GM11168 (cell line): ENCODE measurements at regions not wholly inside any gene's neighbourhood (a gene's known extent, or its start where the extent isn't known, plus 50 kb on each side); places are given as distances from the start of the nearest gene placed in this dataset.

Experiments used
- in situ Hi-C: fragments of 300-500 bp; cut with MboI; formaldehyde crosslinking; loops from one replicate; pipeline ENCODE4 v1.12.0; 2022; ENCODE audit warnings: low sequenced_read_pairs; ENCODE audit not compliant: unreplicated experiment

DNA sequence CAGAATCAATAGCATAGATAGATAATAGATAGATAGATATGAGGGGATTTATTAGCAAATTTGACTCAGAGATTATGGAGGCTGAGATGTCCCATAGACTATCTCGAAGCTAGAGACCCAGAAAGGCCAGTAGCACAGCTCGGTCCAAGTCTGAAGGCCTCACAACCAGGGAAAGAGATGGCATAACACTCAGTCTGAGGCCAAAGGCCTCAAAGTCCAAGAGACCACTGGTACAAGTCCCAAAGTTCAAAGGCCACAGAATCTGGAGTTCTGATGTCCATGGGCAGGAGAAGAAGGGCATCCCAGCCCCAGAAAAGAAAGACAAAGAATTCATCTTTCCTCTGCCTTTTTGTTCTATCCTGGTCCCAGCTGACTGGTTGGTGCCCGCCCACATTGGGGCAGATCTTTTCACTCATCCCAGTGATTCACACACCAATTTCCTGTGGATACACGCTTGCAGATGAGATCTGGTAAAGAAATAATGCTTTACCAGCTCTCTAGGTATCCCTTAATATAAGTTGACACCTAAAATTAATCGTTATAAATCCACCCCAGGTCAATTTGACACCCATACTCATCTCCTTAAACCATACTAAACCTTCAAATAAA lies 127.8 kb upstream of the FBN2 start:
- in situ Hi-C loops: no loop called here

DNA sequence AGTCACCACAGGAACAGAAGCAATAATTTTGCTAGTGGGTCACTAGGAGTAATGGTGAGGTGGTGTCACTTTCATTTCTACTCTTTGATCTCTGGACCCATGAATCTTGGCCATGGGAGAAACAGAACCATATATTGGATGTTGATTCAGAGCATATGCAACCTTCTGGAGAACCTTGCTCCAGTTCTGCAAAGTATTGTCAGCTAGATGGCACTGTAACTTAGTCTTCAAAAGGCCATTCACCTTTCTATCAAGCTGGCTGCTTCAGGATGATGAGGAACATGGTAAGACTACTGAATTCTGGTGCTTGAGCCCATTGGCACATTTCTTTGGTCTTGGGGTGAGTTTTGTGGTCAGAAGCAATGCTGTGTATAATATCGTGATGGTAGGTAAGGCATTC lies 129.1 kb upstream of the FBN2 start:
- in situ Hi-C loops: no loop called here

GRCh38 chr5:128667751-128668150 lies 129.7 kb upstream of the FBN2 start:
- in situ Hi-C loops: no loop called here

GRCh38 chr5:128668921-128669320 lies 130.9 kb upstream of the FBN2 start:
- in situ Hi-C loops: no loop called here

GRCh38 chr5:128669803-128670202 lies 131.8 kb upstream of the FBN2 start:
- in situ Hi-C loops: no loop called here

GRCh38 chr5:128671943-128672342 lies 133.9 kb upstream of the FBN2 start:
- in situ Hi-C loops: no loop called here

GRCh38 chr5:128673000-128673399 lies 135.0 kb upstream of the FBN2 start:
- in situ Hi-C loops: no loop called here

DNA sequence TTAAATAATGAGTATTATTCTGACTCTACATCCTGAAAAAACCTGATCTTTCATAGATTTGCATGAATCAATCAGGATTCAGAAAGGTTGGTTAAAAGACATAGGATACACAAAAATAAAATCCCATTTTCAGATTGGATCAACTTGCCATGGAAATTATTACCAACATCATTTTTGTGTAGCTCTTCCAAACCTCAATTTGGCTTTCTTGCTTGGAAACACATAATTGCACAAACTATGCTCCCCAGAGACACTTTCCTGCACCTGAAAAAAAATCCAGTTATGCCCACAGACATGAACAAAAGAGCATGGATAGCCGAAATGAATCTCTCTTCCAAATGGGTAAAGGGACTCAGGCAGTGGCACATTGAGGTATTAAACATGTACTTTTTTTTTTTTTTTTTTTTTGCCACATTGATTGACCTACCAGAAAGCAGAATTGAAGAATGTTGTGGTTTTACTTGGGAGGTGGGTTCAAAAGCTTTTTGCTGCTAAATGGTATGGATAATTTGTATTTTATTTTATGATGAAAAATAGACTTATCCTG lies 135.4 kb upstream of the FBN2 start:
- in situ Hi-C loops: no loop called here

- in situ Hi-C loops: no loop called here
These were observed 135.9 kb upstream of the FBN2 start for GRCh38 chr5:128673970-128674369.

- in situ Hi-C loops: no loop called here
These were observed 136.9 kb upstream of the FBN2 start for GRCh38 chr5:128674837-128675446.

DNA sequence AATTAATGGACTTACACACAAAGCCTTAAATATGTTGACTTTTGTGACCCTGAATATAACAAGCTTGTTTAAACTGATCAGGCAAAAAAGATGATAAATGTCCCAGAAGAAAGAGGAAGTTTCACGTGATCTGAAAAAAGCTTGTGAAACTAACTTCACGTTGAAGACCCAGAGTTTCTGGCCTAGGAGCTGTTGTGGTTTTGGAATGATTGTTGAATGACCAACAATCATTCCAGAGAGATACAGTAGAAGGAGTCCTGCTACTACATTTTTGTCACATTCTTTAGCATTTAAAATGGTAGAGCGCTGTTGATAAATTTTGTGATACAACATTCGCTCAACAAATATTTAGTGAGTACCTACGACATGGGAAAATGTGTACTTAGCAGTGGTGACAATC lies 143.1 kb upstream of the FBN2 start:
- in situ Hi-C loops: no loop called here

GRCh38 chr5:128681764-128682592 lies 143.9 kb upstream of the FBN2 start:
- in situ Hi-C loops: no loop called here

- in situ Hi-C loops: no loop called here
These were observed 144.6 kb upstream of the FBN2 start for GRCh38 chr5:128682669-128683068.

DNA sequence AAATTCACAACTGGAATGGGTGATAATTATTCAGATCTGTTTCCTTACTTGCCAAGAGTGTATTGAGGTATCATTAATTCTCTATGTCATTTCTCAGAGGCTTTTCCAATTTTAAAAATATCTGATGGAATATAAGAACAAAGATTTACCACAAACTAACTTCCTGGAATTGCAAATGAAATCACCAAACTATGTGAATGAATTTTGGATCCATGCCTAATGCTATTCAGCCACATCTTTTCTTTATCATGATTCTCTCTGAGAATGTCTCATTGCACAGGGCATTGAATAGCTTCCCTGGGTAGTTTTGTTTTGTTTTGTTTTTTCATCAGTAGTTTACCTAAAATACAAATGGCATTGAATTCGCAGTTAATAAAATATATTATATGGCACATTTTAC lies 146.9 kb upstream of the FBN2 start:
- in situ Hi-C loops: no loop called here

DNA sequence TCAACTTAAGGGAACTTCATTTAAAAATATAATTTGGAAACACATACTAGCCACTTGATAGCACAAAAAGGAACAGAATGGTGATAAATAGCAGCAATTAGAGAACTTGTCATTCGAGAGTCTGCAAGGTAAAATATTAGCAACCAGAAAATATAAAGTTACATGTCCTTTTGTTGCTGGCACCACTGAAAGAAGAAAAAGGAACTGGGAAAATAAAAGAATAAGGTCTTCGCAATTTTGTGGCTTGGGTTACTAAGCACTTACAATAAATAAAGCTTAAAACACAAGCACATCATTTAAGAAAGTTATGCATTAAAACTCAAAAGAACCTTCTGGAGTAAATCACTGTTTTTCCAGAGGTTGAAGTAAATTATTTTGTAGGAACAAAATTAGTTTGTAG lies 149.9 kb upstream of the FBN2 start:
- in situ Hi-C loops: no loop called here

DNA sequence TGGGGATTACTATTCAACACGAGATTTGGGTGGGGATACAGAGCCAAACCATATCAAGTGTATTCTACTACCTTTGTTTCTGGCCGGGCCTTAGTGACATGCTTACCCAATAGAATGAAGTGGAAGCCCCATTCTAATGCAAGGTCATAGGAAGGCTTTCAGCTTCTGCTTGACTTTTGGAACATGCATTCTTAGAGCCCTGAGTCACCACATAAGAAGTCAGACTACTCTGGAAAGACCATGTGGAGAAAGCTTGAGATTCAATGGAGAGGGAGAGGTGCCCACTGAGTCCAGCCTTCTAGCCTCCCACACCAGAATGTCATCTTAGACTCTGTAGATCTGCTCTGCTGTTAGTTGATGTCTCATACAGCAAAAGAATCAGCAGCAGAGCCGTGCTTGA lies 155.7 kb upstream of the FBN2 start:
- in situ Hi-C loops: no loop called here

GRCh38 chr5:128695791-128696530 lies 157.9 kb upstream of the FBN2 start:
- in situ Hi-C loops: no loop called here

DNA sequence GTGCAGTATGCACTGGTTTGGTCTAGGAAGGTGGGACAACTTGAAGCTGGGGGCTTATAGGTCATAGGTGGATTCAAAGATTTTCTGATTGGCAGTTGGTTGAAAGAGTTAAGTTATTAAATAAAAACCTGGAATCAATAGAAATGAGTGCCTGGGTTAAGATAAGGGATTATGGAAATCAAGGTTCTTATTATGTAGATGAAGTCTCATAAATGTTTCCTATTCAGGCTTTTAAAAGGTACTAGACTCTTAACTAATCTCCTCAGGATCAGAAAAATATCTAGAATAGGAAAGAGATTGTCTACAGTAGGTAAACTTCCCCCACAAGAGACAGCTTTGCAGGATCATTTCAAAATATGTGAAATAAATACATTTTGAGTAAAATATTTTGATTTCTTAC lies 163.3 kb upstream of the FBN2 start:
- in situ Hi-C loops: no loop called here

GRCh38 chr5:128703322-128703721 lies 165.3 kb upstream of the FBN2 start:
- in situ Hi-C loops: no loop called here

DNA sequence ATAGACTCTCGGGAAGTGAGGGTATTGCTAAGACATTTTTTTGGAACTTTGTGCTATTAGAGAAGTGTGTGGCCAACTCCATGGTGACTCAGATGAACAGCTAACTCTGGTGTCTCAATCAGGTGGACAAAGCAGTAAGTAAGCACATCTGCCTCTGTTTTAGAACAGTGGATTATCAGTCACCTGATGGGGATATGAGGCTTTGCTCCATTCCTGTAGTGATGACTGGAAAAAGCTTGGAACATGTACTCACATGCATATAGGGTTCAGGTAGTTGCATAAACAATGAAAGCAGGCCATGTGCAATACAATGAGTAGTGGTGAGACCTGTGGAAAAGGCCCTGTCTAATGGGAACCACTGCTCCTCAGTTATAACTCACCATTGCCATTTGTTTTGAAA lies 168.2 kb upstream of the FBN2 start:
- in situ Hi-C loops: no loop called here

DNA sequence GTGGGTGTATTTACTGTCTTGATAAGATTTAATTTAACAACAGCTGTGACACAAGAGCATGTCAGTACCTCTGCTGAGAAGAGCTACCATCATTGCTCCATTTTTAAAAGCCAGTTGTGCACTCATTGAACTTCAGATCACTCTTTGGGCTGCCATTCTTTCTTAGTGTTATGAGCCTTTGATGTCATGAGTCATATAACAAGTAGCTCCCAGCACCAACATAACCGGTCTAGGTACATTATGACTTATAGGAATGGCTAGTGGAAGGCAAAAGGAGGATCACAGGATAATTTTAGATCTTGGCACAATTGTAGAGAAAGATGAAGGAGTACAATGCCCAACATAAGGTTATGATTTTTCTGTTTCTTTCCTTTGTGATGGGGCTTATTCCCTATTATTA lies 170.8 kb upstream of the FBN2 start:
- in situ Hi-C loops: no loop called here
